Lung (tissue), 11 donors: ENCODE measurements at regions not wholly inside any gene's neighbourhood (a gene's known extent, or its start where the extent isn't known, plus 50 kb on each side); places are given as distances from the start of the nearest gene placed in this dataset.
A peak's percentile ranks its signal among the peaks of the same experiment; 100 is the strongest.

Experiments used
- ATAC-seq: fragments of 200-7000 bp; cut with Tn5 transposase; one replicate; pipeline ENCODE4 v1.9.1; 2020; ENCODE audit warnings: moderate number of reproducible peaks; ENCODE audit not compliant: insufficient read depth, low FRiP score
- DNase-seq, 3 donors: peaks; one replicate each; pipeline ENCODE4 v3.0.0-alpha.2; 2013 to 2017
- H3K27ac ChIP-seq, 2 donors: one replicate each; pipeline ENCODE4 v1.5.1; 2013; ENCODE audit warnings: mild to moderate bottlenecking in 2 of 2, moderate library complexity in 2 of 2, control low read depth in 1 of 2, inconsistent platforms in 1 of 2, low read depth in 1 of 2, low read length in 1 of 2
- H3K27me3 ChIP-seq, 3 donors: one replicate each; pipeline ENCODE4 v1.5.1; 2013; ENCODE audit warnings: low read length in 2 of 3; ENCODE audit not compliant: control insufficient read depth in 3 of 3, insufficient read depth in 3 of 3
- H3K36me3 ChIP-seq, 4 donors: one replicate each; pipeline ENCODE4 v1.5.1; 2013; ENCODE audit warnings: low read length in 4 of 4, mild to moderate bottlenecking in 1 of 4, moderate library complexity in 1 of 4; ENCODE audit not compliant: control insufficient read depth in 4 of 4, insufficient read depth in 4 of 4
- H3K4me1 ChIP-seq, 5 donors: one replicate each; pipeline ENCODE4 v1.5.1; 2013; ENCODE audit warnings: low read length in 5 of 5, mild to moderate bottlenecking in 2 of 5, moderate library complexity in 1 of 5; ENCODE audit not compliant: control insufficient read depth in 5 of 5, insufficient read depth in 5 of 5
- H3K4me3 ChIP-seq: one replicate; pipeline ENCODE4 v1.5.1; 2013; ENCODE audit warnings: mild to moderate bottlenecking, control low read depth, moderate library complexity
- H3K9ac ChIP-seq, 2 donors: one replicate each; pipeline ENCODE4 v1.5.1; 2013; ENCODE audit warnings: low read length in 2 of 2, control low read depth in 1 of 2; ENCODE audit not compliant: insufficient read depth in 1 of 2
- H3K9me3 ChIP-seq, 4 donors: one replicate each; pipeline ENCODE4 v1.5.1; 2013; ENCODE audit warnings: low read length in 3 of 4, mild to moderate bottlenecking in 1 of 4, moderate library complexity in 1 of 4; ENCODE audit not compliant: control insufficient read depth in 4 of 4, insufficient read depth in 3 of 4
- WGBS, 2 donors: extraction: QIAGEN DNeasy Blood & Tissue Kit; methylation state at CpG; one replicate each; pipeline ENCODE4 v1.1.7; 2013; 5-methylcytosine and 5-hydroxymethylcytosine counted together
- TF ChIP-seq, protein P1 (sequence below): IDR thresholded peaks from 2 replicates; pipeline ENCODE4 v1.5.1; 2012; ENCODE audit warnings: mild to moderate bottlenecking; ENCODE audit errors: control extremely low read depth, extremely low read depth
- donor health status: control.
- donor health status: control.
- donor health status: Bipolar disorder and iron deficiency.
- donor health status: healthy.
- donor health status: DM: yes; HTN: yes; CAD: no.

DNA sequence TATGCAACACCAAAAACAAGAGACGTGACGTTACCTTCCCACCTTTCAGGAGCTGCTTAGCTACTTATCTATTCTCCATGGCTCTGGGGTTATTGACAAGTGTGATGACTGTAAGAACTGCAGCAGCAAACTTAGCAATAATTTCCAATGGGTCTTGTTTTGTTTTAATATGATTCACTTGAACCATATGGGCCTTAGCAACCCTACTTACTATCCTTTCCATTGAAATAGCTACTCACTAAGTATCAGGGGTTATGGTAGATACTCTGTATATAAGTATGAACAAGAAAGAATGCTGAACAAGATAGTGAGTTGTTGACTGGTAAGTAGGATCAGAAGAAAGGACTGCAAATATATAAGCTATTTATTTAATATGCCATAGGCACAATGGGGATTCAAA lies 69.3 kb upstream of the BBX start:
- ATAC-seq (no peak), DNase-seq (no peak)
- TF ChIP-seq, protein P1, sequence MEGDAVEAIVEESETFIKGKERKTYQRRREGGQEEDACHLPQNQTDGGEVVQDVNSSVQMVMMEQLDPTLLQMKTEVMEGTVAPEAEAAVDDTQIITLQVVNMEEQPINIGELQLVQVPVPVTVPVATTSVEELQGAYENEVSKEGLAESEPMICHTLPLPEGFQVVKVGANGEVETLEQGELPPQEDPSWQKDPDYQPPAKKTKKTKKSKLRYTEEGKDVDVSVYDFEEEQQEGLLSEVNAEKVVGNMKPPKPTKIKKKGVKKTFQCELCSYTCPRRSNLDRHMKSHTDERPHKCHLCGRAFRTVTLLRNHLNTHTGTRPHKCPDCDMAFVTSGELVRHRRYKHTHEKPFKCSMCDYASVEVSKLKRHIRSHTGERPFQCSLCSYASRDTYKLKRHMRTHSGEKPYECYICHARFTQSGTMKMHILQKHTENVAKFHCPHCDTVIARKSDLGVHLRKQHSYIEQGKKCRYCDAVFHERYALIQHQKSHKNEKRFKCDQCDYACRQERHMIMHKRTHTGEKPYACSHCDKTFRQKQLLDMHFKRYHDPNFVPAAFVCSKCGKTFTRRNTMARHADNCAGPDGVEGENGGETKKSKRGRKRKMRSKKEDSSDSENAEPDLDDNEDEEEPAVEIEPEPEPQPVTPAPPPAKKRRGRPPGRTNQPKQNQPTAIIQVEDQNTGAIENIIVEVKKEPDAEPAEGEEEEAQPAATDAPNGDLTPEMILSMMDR: no peak

DNA sequence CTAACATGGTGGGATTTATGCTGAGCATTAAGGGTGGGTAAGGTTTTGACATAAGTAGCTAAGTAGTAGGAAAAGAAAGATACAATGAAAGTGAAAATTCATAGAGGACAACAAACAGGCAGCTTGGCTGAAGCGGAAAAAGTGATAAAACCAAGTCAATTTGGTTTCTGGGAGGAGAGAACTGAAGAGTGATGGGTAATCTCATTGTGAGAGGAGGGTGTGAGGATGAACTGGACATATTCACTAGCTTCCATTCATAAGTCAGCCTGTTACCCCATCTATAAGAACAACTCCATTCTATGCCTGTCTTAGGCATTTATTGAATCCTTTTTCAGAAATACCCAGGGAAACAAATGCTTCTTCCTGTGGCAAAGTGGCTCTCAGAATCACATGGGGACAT lies 67.1 kb upstream of the BBX start:
- 79 to 100% methylated on average over 1 of the region's 1 CpG for WGBS, 2 donors
- ATAC-seq (no peak), DNase-seq (no peak)
- Histone ChIP-seq H3K9ac (no peak overlapping the region), H3K27ac (no peak overlapping the region), H3K4me3 (no peak overlapping the region), H3K36me3 (no peaks in the 10 kb centered on the region), H3K27me3 (no peaks in the 10 kb centered on the region), H3K4me1 (no peaks in the 10 kb centered on the region), H3K9me3 (no peaks in the 10 kb centered on the region)
- TF ChIP-seq, protein P1: no peak

More for the DNA sequence above, 69.3 kb upstream of the BBX start:
- Histone ChIP-seq H3K4me3 (no peak overlapping the region), H3K36me3 (no peaks in the 10 kb centered on the region), H3K27me3 (no peaks in the 10 kb centered on the region), H3K4me1 (no peaks in the 10 kb centered on the region), H3K9me3 (no peaks in the 10 kb centered on the region), H3K27ac (no peak overlapping the region), H3K9ac (no peak overlapping the region)
- WGBS, 2 donors: 93 to 97% methylated on average over 2 of the region's 2 CpGs

DNA sequence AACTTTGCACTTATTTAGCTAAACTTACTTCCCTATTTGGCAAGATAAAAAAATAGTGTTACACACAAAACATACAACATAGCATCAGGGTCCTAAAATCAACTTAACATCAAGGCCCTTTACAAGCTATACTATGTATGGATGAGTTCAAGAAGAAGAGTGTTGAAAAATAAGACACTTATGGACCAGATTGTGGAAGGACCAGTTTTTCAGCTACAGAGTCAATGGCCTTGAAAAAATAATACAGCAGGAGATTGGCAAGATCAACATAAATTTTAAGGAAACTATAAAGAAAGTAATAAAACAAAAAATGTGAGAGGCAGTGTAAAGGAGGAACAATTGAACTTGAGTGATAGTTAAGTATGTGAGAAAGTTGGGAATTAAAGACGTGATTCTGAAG lies 66.3 kb upstream of the BBX start:
- Histone ChIP-seq H3K27me3 (no peaks in the 10 kb centered on the region), H3K27ac (no peak overlapping the region), H3K4me1 (no peaks in the 10 kb centered on the region), H3K9me3 (no peaks in the 10 kb centered on the region), H3K4me3 (no peak overlapping the region), H3K9ac (no peak overlapping the region), H3K36me3 (no peaks in the 10 kb centered on the region)
- DNase-seq (peak in 1 of 3 donors; percentile 15), ATAC-seq (no peak)
- TF ChIP-seq, protein P1: no peak
- 67 to 87% methylated on average over 1 of the region's 1 CpG for WGBS, 2 donors

DNA sequence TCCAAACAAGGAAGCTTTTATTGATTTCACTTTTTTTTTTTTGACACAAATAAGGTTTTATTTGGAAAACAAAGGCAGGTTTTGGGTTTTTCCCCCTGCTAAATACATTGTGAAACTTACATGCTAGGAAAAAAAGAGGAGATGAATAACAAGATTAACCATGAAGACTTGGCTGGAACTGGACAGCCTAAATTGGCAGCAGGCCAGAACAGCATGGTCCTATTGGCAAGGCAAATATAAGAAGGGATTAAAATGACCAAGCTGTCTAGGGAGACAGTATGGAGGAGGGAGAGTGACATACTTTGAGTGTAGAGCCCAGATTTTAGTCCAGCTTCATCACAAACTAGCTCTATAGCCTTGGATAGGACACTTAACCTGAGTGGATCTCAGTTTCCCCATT lies 63.9 kb upstream of the BBX start:
- DNase-seq: peak; percentile 18 to 29 (median 23)
- TF ChIP-seq, protein P1: no peak
- no peaks in the 10 kb centered on the region for H3K36me3 ChIP-seq
- ATAC-seq: no peak
- H3K4me1 ChIP-seq: no peaks in the 10 kb centered on the region
- H3K27me3 ChIP-seq: no peaks in the 10 kb centered on the region
- no peaks in the 10 kb centered on the region for H3K9me3 ChIP-seq
- H3K27ac ChIP-seq: no peak overlapping the region
- no peak overlapping the region for H3K4me3 ChIP-seq
- no peak overlapping the region for H3K9ac ChIP-seq
